GM18858 (cell line): ENCODE measurements at regions not wholly inside any gene's neighbourhood (a gene's known extent, or its start where the extent isn't known, plus 50 kb on each side); places are given as distances from the start of the nearest gene placed in this dataset.
A peak's percentile ranks its signal among the peaks of the same experiment; 100 is the strongest.

Source experiments
- ATAC-seq: cut with Tn5 transposase; IDR thresholded peaks from one replicate; pipeline ENCODE4 v1.9.1; 2021; ENCODE audit not compliant: unreplicated experiment

DNA sequence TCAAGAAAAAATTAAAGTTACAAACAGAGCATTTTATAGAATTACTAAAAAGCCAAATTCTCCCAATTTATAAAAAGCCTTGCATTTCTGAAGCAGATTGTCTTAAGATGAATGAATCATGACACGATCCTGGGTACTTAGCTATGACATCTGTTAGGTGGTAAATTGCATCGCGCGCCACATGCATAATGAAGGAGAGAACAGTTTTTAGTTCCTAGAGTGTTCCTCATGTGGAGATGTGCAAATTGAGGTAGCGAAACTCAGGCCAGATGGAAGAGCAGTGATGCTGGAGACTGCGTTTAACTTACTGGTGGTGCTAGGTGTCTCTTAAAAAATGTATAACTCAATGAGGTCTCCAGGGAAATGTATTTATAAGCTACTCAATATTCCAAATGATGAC is 516.1 kb downstream of the EFNA5 start:
- no peak for ATAC-seq

DNA sequence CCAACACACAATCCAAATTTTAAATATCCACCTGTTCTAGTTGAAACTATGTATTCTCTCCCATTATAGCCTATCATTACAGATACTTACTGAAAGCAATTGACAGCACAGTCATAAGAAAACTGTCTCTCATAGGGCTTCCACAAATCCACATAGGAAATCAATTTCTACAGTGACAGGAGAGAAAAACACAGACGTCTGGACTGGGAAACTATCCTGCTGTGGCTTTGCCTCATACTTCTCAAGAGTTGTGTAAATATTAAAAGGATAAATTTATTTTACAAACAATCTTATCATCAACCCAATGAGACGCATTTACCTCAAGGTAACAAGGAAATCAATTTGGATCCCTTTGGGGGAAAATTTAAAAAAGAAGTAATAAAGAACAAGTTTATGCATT is 517.5 kb downstream of the EFNA5 start:
- no peak for ATAC-seq

DNA sequence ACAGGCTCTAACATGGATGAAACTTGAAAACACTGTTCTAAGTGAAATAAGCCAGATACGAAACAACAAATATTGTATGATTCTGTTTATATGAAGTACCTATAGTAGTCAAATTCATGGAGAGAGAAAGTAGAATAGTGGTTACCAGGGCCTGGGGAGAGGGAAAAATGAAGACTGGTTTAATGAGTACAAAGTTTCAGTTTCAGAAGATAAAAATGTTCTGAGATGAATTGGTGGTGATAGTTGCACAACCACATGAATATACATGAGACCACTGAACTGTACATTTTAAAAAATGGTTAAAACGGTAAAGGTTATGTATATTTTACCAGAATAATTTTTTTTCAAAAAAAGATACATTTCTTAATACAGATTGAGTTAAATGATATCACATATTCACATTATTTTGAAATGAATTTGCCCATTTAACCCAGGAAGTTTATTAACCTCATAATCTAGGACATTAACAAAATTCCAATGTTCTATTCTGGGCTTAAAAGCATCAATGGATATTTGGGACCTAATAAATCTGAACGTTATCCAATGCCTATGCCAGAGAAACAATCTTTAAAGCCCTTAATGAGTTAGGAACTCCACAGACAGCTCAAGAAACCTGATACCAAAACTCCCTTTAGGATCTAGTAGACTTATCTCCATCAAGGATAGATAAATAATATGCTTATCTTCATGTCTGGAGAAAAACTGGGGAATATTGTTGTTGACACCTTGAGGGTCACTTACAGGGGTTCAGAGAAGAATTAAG is 521.3 kb downstream of the EFNA5 start:
- ATAC-seq: peak; percentile 94

DNA sequence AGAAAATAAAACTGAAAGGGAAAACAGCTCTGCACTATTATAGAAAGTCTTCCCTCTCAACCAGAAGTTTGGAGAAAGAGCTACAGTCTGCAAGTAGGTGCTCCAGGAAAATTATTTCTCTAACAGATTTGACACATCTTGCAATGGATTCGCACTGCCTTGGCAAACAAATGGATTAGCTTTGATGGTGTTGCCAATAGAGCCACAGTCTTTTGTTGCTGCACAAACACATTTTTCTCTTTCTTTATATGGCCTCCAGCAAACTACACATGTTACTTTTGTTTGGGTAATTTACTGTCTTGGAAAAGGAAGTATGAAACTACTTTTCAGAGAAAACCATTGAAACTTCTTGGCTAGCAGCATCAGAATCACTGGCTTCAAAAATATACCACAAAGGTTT is 523.1 kb downstream of the EFNA5 start:
- ATAC-seq: no peak

DNA sequence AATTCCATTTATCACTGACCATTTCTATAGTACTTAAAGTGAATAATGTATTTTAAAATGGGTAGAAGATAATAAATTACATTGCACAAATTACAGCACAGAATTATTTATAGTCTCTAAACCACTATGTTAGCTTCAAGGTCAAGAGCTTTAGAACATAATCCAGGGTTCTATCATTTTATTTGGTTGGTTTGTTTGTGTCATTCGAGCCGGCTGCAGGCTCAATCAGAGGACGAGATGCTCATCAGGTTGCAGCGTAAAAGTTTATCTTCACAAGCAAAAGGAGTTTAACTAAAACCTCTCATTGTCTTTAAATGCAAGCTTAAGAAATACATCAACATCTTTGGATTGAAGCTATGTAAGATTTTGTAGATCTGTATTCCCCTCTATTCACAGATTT is 523.8 kb downstream of the EFNA5 start:
- ATAC-seq: no peak

DNA sequence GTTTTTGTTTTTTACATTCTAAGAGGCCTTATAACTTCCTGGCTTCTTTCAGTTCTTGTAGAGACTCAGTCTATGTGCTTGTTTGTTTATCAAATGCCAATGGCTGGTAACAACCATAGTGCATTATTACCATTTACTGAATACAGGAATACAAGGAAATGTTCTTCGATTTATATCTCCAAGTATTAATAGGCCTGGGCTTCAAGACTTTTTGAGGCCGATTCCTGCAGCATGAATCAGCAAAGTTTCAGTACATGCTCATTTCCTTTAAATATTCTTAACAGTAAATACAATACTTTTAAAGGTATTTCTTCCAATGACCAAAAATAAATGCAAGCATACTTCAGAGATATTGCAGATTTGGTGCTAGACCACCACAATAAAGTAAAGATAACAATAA is 535.3 kb downstream of the EFNA5 start:
- no peak for ATAC-seq

DNA sequence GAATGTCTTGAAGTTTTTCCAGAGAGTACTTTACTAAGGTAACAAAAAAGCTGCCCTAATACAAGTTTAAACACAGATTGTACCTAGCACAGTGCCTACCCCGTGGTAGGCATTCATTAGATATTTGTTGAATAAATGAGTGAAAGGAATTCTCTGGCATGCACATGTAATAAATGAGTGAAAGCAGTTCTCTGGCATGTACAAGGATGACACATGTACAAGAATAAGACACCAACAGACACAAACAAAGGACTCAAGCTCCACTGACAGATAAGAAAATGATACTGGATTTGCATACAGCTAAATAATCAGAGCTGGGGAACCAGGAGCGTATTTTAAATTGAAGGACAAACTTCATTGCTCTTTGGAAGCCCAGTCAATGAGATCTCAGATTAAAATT is 535.8 kb downstream of the EFNA5 start:
- ATAC-seq: no peak

- ATAC-seq: no peak
Measured at GRCh38 chr5:107129051-107129450, 541.7 kb downstream of the EFNA5 start.

DNA sequence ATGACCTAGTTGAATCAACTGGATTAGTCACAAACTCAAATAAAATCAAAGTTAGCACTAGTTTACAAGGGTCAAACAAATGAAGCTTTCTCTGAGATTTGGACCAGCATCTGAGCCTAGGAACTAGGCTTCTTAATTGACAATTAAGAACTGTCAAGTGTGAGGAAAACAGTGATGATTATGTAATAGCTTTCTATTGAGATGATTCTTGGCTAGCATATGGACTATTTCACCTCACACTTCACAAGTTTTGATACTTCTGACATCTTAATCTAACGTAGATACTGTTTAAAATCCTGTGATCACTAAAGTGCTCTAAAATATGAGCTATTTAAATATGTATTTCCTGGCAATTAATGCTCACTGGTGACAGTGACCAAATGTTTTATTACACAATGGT is 542.9 kb downstream of the EFNA5 start:
- ATAC-seq: no peak

GRCh38 chr5:107126341-107126740 is 544.4 kb downstream of the EFNA5 start:
- no peak for ATAC-seq

- no peak for ATAC-seq
Measured at GRCh38 chr5:107124376-107124775, 546.4 kb downstream of the EFNA5 start.

DNA sequence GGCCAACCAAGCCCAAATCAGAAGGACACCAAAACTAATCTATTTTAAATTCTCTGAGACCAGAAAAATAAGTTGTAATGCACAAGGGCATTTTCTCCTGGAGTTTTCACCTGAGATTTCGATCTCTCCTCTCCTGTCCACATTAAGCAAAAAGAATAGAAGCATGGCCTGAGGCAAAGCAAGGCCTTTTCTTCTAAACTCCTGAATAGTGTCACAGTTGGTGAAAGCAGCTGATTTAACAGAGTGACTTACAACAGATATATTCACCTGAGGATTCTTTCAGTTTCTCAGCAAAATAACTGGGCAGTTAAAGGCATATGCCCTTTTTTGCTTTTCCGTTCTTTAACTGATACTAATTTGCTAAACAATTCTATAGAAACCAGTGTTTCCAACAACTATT is 547.7 kb downstream of the EFNA5 start:
- ATAC-seq: no peak

GRCh38 chr5:107121793-107122519 is 548.8 kb downstream of the EFNA5 start:
- ATAC-seq: no peak

DNA sequence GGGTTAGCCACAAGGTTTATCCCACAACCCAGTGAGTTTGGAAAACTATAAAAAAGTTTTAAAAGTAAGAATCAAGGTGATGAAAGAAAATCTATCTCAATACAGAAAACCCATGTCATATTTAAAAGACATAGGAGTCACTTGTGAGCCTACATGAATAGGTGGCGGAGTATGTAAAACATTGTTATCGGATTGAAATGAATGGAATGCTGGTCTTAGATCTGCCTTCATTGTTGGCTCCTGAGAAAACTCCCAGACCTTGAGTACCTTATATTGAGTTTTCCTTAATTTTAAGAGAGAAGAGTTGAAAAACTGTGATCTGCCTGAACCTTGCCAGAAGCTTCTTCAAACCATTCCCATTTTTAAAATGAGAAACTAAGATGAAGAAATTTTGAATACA is 551.1 kb downstream of the EFNA5 start:
- no peak for ATAC-seq

DNA sequence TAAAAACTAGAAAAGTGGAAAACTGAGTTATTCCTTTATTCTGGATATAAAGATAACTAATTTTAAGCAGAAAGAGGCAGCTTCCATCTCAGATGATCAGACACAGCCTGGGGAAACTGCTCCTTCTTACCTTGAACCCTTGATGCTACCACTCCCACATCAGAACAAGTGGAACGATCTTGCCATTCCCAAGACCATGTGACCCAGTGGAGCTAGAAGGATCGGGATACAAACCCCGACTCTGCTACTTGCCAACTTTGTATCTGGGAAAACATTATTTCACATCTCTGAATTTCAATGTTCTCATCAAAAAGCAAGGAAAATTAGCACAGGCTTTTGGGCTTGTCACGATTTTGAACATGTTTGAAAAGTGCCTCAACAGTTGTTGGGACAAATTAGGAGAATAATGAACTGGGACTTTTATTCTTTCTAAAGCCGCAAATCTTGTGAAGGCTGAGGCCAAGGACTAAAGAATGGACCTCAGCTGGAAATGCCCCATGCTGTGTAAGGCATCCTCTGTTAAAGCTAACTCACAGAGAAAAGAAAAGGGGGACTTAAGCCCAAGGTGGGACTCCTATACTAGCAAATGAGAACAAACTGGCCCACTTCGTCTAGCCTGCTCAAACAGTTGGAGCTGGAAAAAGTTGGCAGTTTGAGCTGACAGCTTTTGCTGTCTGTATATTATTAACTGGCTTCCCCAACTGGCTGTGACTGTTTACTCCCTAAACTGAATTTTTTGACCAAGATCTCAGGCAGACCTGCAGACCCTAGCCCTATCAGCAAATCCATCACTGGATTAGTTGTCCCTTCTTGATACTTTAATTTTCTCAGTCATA is 552.3 kb downstream of the EFNA5 start:
- ATAC-seq: no peak

- no peak for ATAC-seq
Measured at GRCh38 chr5:107112216-107112615, 558.5 kb downstream of the EFNA5 start.

GRCh38 chr5:107104040-107104995 is 566.4 kb downstream of the EFNA5 start:
- ATAC-seq: peak; percentile 69

DNA sequence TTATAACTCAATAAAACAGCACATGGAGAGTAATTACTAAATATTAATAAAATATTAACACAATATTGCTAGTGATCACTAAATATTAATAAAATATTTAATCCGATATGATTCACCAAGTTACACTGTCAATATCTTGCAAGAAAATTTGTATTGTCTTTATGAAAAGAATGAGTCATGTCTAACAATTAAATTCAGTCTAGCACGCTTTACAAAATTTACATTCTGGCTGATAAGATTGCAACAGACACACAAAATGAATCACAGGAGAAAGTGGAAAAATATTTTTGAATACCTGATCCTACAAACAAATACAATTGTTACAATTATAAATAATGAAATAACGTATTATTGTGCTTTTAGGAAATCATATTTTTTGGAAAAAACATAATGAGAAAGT is 567.2 kb downstream of the EFNA5 start:
- ATAC-seq: no peak

- no peak for ATAC-seq
Measured at GRCh38 chr5:107100121-107100520, 570.6 kb downstream of the EFNA5 start.

- no peak for ATAC-seq
Measured at GRCh38 chr5:107099506-107099905, 571.2 kb downstream of the EFNA5 start.

- no peak for ATAC-seq
Measured at GRCh38 chr5:107092695-107093094, 578.0 kb downstream of the EFNA5 start.
